Large intestine (tissue), 3 donors: ENCODE measurements at regions not wholly inside any gene's neighbourhood (a gene's known extent, or its start where the extent isn't known, plus 50 kb on each side); places are given as distances from the start of the nearest gene placed in this dataset.

ENCODE experiments used
- DNase-seq, 2 donors: peaks; one replicate each; pipeline versions ENCODE4 v3.0.0 to v3.0.0-alpha.2; 2013
- H3K27ac ChIP-seq: one replicate; pipeline ENCODE4 v1.5.1; 2013; ENCODE audit warnings: low read length
- H3K27me3 ChIP-seq: 2 replicates; pipeline ENCODE4 v1.6.1; 2013; ENCODE audit warnings: low read length; ENCODE audit not compliant: control insufficient read depth, insufficient read depth
- H3K36me3 ChIP-seq: 2 replicates; pipeline ENCODE4 v1.6.1; 2013; ENCODE audit warnings: low read length; ENCODE audit not compliant: control insufficient read depth, insufficient read depth
- H3K4me1 ChIP-seq: one replicate; pipeline ENCODE4 v1.6.1; 2013; ENCODE audit warnings: low read length; ENCODE audit not compliant: control insufficient read depth, insufficient read depth
- H3K4me3 ChIP-seq: one replicate; pipeline ENCODE4 v1.5.1; 2013; ENCODE audit warnings: low read length
- H3K9me3 ChIP-seq: one replicate; pipeline ENCODE4 v1.6.1; 2013; ENCODE audit warnings: mild to moderate bottlenecking, low read depth, low read length, moderate library complexity; ENCODE audit not compliant: control insufficient read depth
- WGBS: methylation state at CpG from one replicate; pipeline ENCODE4 v1.1.5; 2013; ENCODE audit warnings: low lambda C conversion rate; ENCODE audit not compliant: insufficient coverage; 5-methylcytosine and 5-hydroxymethylcytosine counted together

DNA sequence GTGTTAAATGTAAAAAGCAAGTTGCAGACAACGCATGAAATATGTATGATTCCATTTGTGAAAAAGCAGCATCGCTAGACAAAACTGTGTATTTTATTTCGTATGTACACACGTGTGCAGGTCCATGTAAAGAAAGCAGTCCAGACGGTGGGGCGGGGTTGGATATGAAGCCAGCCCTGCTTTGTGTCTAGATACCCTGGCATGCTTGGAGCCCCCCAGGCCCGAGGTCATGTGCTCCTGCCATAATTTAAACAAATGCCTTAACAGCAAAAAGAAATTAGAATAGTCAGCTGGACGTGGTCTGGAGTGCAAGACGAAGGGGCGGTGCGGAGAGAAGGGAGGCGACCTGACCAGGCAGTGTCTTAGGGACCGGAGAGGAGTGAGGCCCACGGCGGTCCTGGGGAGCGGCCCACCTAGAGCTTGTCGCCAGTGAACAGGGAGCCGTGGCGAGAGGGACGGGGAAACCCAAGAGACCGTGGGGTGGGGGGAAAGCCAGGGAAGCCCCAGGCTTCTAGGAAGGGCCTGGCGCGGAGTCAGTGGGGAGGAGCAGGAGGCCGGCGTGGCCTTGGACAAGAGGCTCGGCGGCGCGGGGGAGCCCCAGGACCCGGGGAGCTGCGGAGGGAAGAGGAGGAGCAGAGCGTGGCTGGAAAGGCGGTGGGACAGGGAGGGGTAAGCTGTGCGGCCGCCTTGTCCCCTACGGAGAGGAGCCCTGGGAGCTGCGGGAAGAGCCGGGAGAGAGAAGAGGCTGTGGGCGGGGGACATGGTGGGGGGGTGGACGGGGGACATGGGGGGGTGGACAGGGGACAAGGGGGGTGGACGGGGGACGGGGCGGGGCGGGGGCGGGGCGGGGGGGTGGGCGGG is 118.5 kb upstream of the C14orf180 start:
- Histone ChIP-seq H3K4me1 (no peaks in the 10 kb centered on the region), H3K4me3 (no peak overlapping the region), H3K9me3 (peaks cover 3% of the 10 kb centered on the region), H3K27ac (peak overlapping the region; percentile 29), H3K36me3 (no peaks in the 10 kb centered on the region), H3K27me3 (peaks cover 46% of the 10 kb centered on the region)
- peak in 1 of 2 donors; percentile 18 for DNase-seq
- WGBS, result 0% methylated on average over 2 of the region's 47 CpGs

DNA sequence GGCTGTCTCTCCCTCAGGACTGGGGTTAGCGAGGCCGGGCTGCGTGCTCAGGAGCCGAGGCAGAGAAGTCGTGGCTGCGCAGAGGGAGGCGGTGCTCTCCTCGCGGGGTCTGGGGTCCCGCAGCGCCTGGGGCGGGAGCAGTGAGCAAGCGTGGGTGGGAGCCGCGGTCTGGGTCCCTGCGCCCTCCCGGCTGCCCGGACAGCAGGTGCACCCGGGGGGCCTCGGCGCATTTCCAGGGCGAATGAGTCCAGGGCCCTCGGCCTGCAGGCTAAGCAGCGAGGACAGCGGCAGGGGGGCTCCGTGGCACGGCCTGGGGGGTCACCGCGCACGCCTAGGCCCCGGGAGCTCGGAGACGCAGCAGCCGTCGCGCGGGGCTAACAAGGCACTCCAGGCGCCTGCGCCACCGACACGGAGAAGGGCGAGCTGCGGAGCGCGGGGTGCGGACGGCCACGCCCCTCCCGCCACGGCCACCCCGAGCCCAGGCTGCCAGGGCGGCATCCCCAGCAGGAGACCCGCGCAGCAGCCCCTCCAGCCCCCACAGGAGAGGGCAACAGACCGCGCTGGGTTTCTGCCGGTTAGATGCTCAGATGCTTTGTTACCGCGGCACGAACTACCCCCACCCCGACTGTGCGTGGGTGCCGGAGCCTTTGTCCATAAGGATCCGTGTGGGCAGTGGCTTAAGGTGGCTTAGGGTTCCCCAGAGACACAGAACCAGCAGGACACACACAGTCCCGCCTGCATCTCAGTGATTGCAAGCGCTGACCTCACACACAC is 117.7 kb upstream of the C14orf180 start:
- no peak overlapping the region for H3K4me3 ChIP-seq

DNA sequence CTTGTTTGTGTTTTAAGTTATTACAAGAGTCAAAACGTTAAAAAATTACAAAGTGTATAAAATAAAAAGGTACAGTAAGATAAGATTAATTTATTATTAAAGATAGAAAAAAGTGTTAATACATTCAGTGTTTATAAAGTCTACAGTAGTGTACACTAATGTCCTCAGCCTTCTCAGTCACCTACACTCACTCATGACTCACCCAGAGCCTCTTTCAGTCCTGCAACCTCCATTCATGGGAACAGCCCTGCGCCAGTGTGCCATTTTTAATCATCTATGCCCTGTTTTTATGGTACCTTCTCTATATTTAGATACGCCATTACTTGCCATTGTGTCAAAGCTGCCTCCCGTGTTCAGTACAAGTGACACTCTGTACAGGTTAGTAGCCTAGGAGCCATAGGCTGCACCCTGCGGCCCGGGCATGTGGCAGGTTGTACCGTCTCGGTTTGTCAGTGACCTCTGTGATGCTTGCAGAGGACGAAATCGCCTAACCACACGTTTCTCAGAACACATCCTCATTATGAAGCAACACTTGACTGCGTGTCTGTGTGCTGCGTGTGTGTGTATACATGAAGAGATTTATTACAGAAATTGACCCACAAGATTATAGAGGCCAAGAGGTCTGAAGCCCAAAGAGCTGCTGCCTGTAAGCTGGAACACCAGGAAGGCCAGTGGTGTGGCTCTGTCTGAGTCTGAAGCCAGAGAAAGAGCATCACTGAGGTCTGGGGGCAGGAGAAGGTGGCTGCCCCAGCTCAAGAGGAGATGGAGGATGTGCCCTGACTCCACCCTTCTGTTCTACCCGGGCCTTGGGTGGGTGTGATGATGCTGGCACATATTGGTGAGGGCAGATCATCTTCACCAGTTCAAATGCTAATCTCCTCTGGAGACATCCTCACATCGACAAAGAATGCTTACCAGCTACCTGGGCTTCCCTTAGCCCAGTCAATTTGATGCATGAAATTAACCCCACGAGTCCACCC is 116.6 kb upstream of the C14orf180 start:
- H3K36me3 ChIP-seq, result no peaks in the 10 kb centered on the region
- H3K27ac ChIP-seq, result no peak overlapping the region
- no peak for DNase-seq
- peaks cover 3% of the 10 kb centered on the region for H3K9me3 ChIP-seq
- no peak overlapping the region for H3K4me3 ChIP-seq
- no peaks in the 10 kb centered on the region for H3K4me1 ChIP-seq
- H3K27me3 ChIP-seq, result peaks cover 47% of the 10 kb centered on the region
- 30% methylated on average over 2 of the region's 16 CpGs for WGBS

More for the DNA sequence above, 117.7 kb upstream of the C14orf180 start:
- H3K4me1 ChIP-seq, result no peaks in the 10 kb centered on the region
- no peak overlapping the region for H3K27ac ChIP-seq
- peaks cover 49% of the 10 kb centered on the region for H3K27me3 ChIP-seq
- no peaks in the 10 kb centered on the region for H3K36me3 ChIP-seq
- WGBS, result no CpG with 5 or more reads among the region's 66 CpGs
- DNase-seq, result peak in 1 of 2 donors; percentile 4
- H3K9me3 ChIP-seq, result peaks cover 3% of the 10 kb centered on the region

- Histone ChIP-seq H3K27ac (no peak overlapping the region), H3K4me1 (no peaks in the 10 kb centered on the region), H3K27me3 (peaks cover 43% of the 10 kb centered on the region), H3K4me3 (no peak overlapping the region), H3K36me3 (no peaks in the 10 kb centered on the region), H3K9me3 (peaks cover 3% of the 10 kb centered on the region)
- no CpG with 5 or more reads among the region's 6 CpGs for WGBS
- DNase-seq, result no peak
Observed at GRCh38 chr14:104464907-104465306, 114.7 kb upstream of the C14orf180 start.

GRCh38 chr14:104465482-104466390 is 113.8 kb upstream of the C14orf180 start:
- no peak for DNase-seq
- H3K4me3 ChIP-seq, result no peak overlapping the region
- no peaks in the 10 kb centered on the region for H3K4me1 ChIP-seq
- WGBS, result no CpG with 5 or more reads among the region's 8 CpGs
- H3K27me3 ChIP-seq, result peaks cover 38% of the 10 kb centered on the region
- no peaks in the 10 kb centered on the region for H3K36me3 ChIP-seq
- H3K27ac ChIP-seq, result no peak overlapping the region
- H3K9me3 ChIP-seq, result peaks cover 3% of the 10 kb centered on the region

- WGBS, result no CpG with 5 or more reads among the region's 5 CpGs
- no peak for DNase-seq
- no peak overlapping the region for H3K4me3 ChIP-seq
- no peaks in the 10 kb centered on the region for H3K4me1 ChIP-seq
- no peaks in the 10 kb centered on the region for H3K9me3 ChIP-seq
- peaks cover 24% of the 10 kb centered on the region for H3K27me3 ChIP-seq
- no peaks in the 10 kb centered on the region for H3K36me3 ChIP-seq
- H3K27ac ChIP-seq, result no peak overlapping the region
Observed at GRCh38 chr14:104467236-104467635, 112.3 kb upstream of the C14orf180 start.

- no peak overlapping the region for H3K4me3 ChIP-seq
- no peaks in the 10 kb centered on the region for H3K36me3 ChIP-seq
- no CpG with 5 or more reads among the region's 7 CpGs for WGBS
- no peak for DNase-seq
- no peaks in the 10 kb centered on the region for H3K9me3 ChIP-seq
- H3K27me3 ChIP-seq, result peaks cover 22% of the 10 kb centered on the region
- no peaks in the 10 kb centered on the region for H3K4me1 ChIP-seq
- no peak overlapping the region for H3K27ac ChIP-seq
Observed at GRCh38 chr14:104467641-104468040, 111.9 kb upstream of the C14orf180 start.

- H3K4me1 ChIP-seq, result no peaks in the 10 kb centered on the region
- no peaks in the 10 kb centered on the region for H3K9me3 ChIP-seq
- WGBS, result 84% methylated on average over 3 of the region's 6 CpGs
- peaks cover 17% of the 10 kb centered on the region for H3K27me3 ChIP-seq
- DNase-seq, result no peak
- no peak overlapping the region for H3K4me3 ChIP-seq
- H3K36me3 ChIP-seq, result no peaks in the 10 kb centered on the region
- H3K27ac ChIP-seq, result no peak overlapping the region
Observed at GRCh38 chr14:104469591-104469990, 110.0 kb upstream of the C14orf180 start.

GRCh38 chr14:104470588-104470987 is 109.0 kb upstream of the C14orf180 start:
- H3K4me3 ChIP-seq, result no peak overlapping the region
- DNase-seq, result no peak
- no peaks in the 10 kb centered on the region for H3K9me3 ChIP-seq
- H3K36me3 ChIP-seq, result no peaks in the 10 kb centered on the region
- H3K27ac ChIP-seq, result no peak overlapping the region
- 93% methylated on average over 3 of the region's 15 CpGs for WGBS
- H3K27me3 ChIP-seq, result peaks cover 10% of the 10 kb centered on the region
- H3K4me1 ChIP-seq, result no peaks in the 10 kb centered on the region
